IMR-90 (cell line): ENCODE measurements at regions not wholly inside any gene's neighbourhood (a gene's known extent, or its start where the extent isn't known, plus 50 kb on each side); places are given as distances from the start of the nearest gene placed in this dataset.

Experiments
- ATAC-seq: fragments of 200-7000 bp; cut with Tn5 transposase; 2 replicates; pipeline ENCODE4 v1.9.1; 2020; ENCODE audit warnings: low read depth, mild to moderate bottlenecking, moderate library complexity
- BruUV-seq: library from RNA; stranded (reverse); fragments of 400-500 nt; replicated peaks from 2 replicates; lab custom pipeline; 2021; lab: Mats Ljungman, UMichigan
- CTCF ChIA-PET: fragments of 300-600 bp; formaldehyde crosslinking; extraction: SDS; loops from one replicate; lab custom pipeline; 2021; ENCODE audit warnings: antibody characterized with exemption; lab: Yijun Ruan, JAX
- POLR2A ChIA-PET: fragments of 300-600 bp; sonication (Branson Sonifier 250); formaldehyde crosslinking; loops from one replicate; lab custom pipeline; 2022; ENCODE audit warnings: antibody characterized with exemption; ENCODE audit not compliant: unreplicated experiment; lab: Charles Lee
- DNase-seq: peaks from one replicate; pipeline ENCODE4 v3.0.0; 2013
- H2AFZ ChIP-seq: replicated peaks from 2 replicates; pipeline ENCODE3; 2013; ENCODE audit warnings: low read length, mild to moderate bottlenecking; ENCODE audit not compliant: poor library complexity
- H2AK5ac ChIP-seq: 2 replicates; pipeline ENCODE4 v1.6.1; 2013; ENCODE audit warnings: low read depth, low read length, inconsistent platforms
- H2AK9ac ChIP-seq: replicated peaks from 2 replicates; pipeline ENCODE3; 2013; ENCODE audit warnings: mild to moderate bottlenecking, low read depth, low read length, moderate library complexity; ENCODE audit not compliant: poor library complexity
- H2BK120ac ChIP-seq: 2 replicates; pipeline ENCODE4 v1.6.1; 2013; ENCODE audit warnings: low read depth, low read length, inconsistent platforms
- H2BK15ac ChIP-seq: 3 replicates; pipeline ENCODE4 v1.6.1; 2013; ENCODE audit warnings: low read depth, low read length, inconsistent platforms
- H2BK20ac ChIP-seq: 2 replicates; pipeline ENCODE4 v1.6.1; 2013; ENCODE audit warnings: low read depth, mild to moderate bottlenecking, inconsistent platforms, low read length, moderate library complexity
- H2BK5ac ChIP-seq: 2 replicates; pipeline ENCODE4 v1.6.1; 2013; ENCODE audit warnings: mild to moderate bottlenecking, low read depth, low read length, inconsistent platforms; ENCODE audit not compliant: poor library complexity, severe bottlenecking
- H3K14ac ChIP-seq: replicated peaks from 2 replicates; pipeline ENCODE4 v1.6.1; 2013; ENCODE audit warnings: low read depth, low read length, inconsistent platforms
- H3K18ac ChIP-seq: 2 replicates; pipeline ENCODE4 v1.6.1; 2013; ENCODE audit warnings: low read depth, low read length, control low read depth
- H3K23ac ChIP-seq: 2 replicates; pipeline ENCODE4 v1.6.1; 2013; ENCODE audit warnings: low read depth, low read length, inconsistent platforms
- H3K27ac ChIP-seq: 2 replicates; pipeline ENCODE4 v1.5.1; 2013; ENCODE audit warnings: mild to moderate bottlenecking, control low read depth, low read length; ENCODE audit not compliant: insufficient read depth
- H3K27me3 ChIP-seq: 2 replicates; pipeline ENCODE4 v1.6.1; 2013; ENCODE audit warnings: low read length; ENCODE audit not compliant: control insufficient read depth, insufficient read depth
- H3K36me3 ChIP-seq: 2 replicates; pipeline ENCODE4 v1.6.1; 2013; ENCODE audit warnings: low read length, mixed read lengths; ENCODE audit not compliant: control insufficient read depth, insufficient read depth
- H3K4ac ChIP-seq: 2 replicates; pipeline ENCODE4 v1.6.1; 2013; ENCODE audit warnings: low read depth, low read length, inconsistent platforms
- H3K4me1 ChIP-seq: 2 replicates; pipeline ENCODE4 v1.6.1; 2013; ENCODE audit warnings: low read length, mixed read lengths; ENCODE audit not compliant: control insufficient read depth, insufficient read depth
- H3K4me2 ChIP-seq: 2 replicates; pipeline ENCODE4 v1.6.1; 2013; ENCODE audit warnings: low read depth, mild to moderate bottlenecking, control low read depth, low read length, moderate library complexity
- H3K4me3 ChIP-seq: 2 replicates; pipeline ENCODE4 v1.5.1; 2013; ENCODE audit warnings: low read depth, mild to moderate bottlenecking, control low read depth, low read length, moderate library complexity; ENCODE audit not compliant: insufficient read depth
- H3K56ac ChIP-seq: 2 replicates; pipeline ENCODE4 v1.6.1; 2013; ENCODE audit warnings: low read length, inconsistent platforms; ENCODE audit not compliant: insufficient read depth; ENCODE audit errors: extremely low read depth
- H3K79me1 ChIP-seq, 2 experiments: 2 replicates each; pipeline ENCODE4 v1.6.1; 2013; ENCODE audit warnings: low read length in 2 of 2, inconsistent platforms in 1 of 2, low read depth in 1 of 2
- H3K9ac ChIP-seq: 2 replicates; pipeline ENCODE4 v1.6.1; 2013; ENCODE audit warnings: low read depth, low read length, control low read depth
- H3K9me1 ChIP-seq: 2 replicates; pipeline ENCODE4 v1.6.1; 2013; ENCODE audit warnings: low read length, inconsistent platforms; ENCODE audit not compliant: insufficient read depth
- H3K9me3 ChIP-seq: 2 replicates; pipeline ENCODE4 v1.6.1; 2013; ENCODE audit warnings: low read length; ENCODE audit not compliant: control insufficient read depth, insufficient read depth
- H4K20me1 ChIP-seq: 2 replicates; pipeline ENCODE4 v1.6.1; 2013; ENCODE audit warnings: low read length, inconsistent platforms; ENCODE audit not compliant: insufficient read depth
- H4K5ac ChIP-seq: 2 replicates; pipeline ENCODE4 v1.6.1; 2013; ENCODE audit warnings: mild to moderate bottlenecking, low read depth, low read length, control low read depth
- H4K8ac ChIP-seq, 2 experiments: 2 replicates each; pipeline ENCODE4 v1.6.1; 2013; ENCODE audit warnings: low read depth in 2 of 2, low read length in 2 of 2, control low read depth in 1 of 2, inconsistent platforms in 1 of 2
- H4K91ac ChIP-seq: 2 replicates; pipeline ENCODE4 v1.6.1; 2013; ENCODE audit warnings: low read depth, low read length, inconsistent platforms; ENCODE audit not compliant: insufficient read depth
- BHLHE40 ChIP-seq: fragments of 150-350 bp; IDR thresholded peaks from 2 replicates; pipeline ENCODE4 v1.6.1; 2016; ENCODE audit warnings: mild to moderate bottlenecking, low read depth, low read length
- CHD1 ChIP-seq: IDR thresholded peaks from 2 replicates; pipeline ENCODE4 v1.6.1; 2012; ENCODE audit warnings: low read depth, low read length, improper control_type of control experiment
- ELK1 ChIP-seq: fragments of 150-350 bp; IDR thresholded peaks from 2 replicates; pipeline ENCODE4 v1.6.1; 2016; ENCODE audit warnings: low read depth, mild to moderate bottlenecking, low read length, moderate library complexity, borderline replicate concordance
- MAFK ChIP-seq: IDR thresholded peaks from 2 replicates; pipeline ENCODE4 v1.6.1; 2012; ENCODE audit warnings: low read depth, low read length, improper control_type of control experiment
- MAZ ChIP-seq: IDR thresholded peaks from 2 replicates; pipeline ENCODE4 v1.6.1; 2012; ENCODE audit warnings: low read depth, mild to moderate bottlenecking, low read length, improper control_type of control experiment, moderate library complexity, borderline replicate concordance
- MXI1 ChIP-seq: IDR thresholded peaks from 2 replicates; pipeline ENCODE4 v1.6.1; 2012; ENCODE audit warnings: low read depth, mild to moderate bottlenecking, low read length, moderate library complexity, borderline replicate concordance
- WGBS, 2 experiments: methylation state at CpG; one replicate each; pipeline versions ENCODE4 v1.1.5 to v1.1.7; 2013; ENCODE audit warnings: missing lambda C conversion rate in 2 of 2; ENCODE audit not compliant: insufficient read length in 1 of 2; ENCODE audit errors: extremely low coverage in 2 of 2; 5-methylcytosine and 5-hydroxymethylcytosine counted together
- dilution Hi-C: fragments of 300-500 bp; cut with HindIII; formaldehyde crosslinking; loops from one replicate; pipeline ENCODE4 v1.14.3; 2018; ENCODE audit warnings: low sequenced_read_pairs; ENCODE audit not compliant: unreplicated experiment
- in situ Hi-C: fragments of 300-500 bp; cut with MboI; formaldehyde crosslinking; loops from 3 replicates; pipeline ENCODE4 v1.14.3; 2019; ENCODE audit warnings: low sequenced_read_pairs, inconsistent platforms, mixed read lengths
- intact Hi-C: fragments of 100-400 bp; cut with micrococcal nuclease; formaldehyde crosslinking; loops from 2 replicates; pipeline ENCODE4 v1.10.0; 2022

GRCh38 chr3:59527493-59527892 is 477.7 kb upstream of the CFAP20DC start:
- Histone ChIP-seq H3K4me3 (no peak overlapping the region), H2AK9ac (no peak overlapping the region), H3K36me3 (no peaks in the 10 kb centered on the region), H3K18ac (no peak overlapping the region), H4K5ac (no peak overlapping the region), H2BK20ac (no peak overlapping the region), H3K27me3 (no peaks in the 10 kb centered on the region), H3K23ac (no peak overlapping the region), H3K9me1 (no peaks in the 10 kb centered on the region), H2BK120ac (no peak overlapping the region), H3K9me3 (no peaks in the 10 kb centered on the region), H2AK5ac (no peak overlapping the region), H2BK5ac (no peak overlapping the region), H4K20me1 (no peaks in the 10 kb centered on the region), H3K14ac (no peak overlapping the region), H3K4me1 (no peaks in the 10 kb centered on the region), H2BK15ac (no peak overlapping the region), H4K8ac (no peak overlapping the region), H3K4me2 (no peak overlapping the region), H2AFZ (no peak overlapping the region), H3K4ac (no peak overlapping the region), H4K91ac (no peak overlapping the region), H3K56ac (no peak overlapping the region), H3K9ac (no peak overlapping the region), H3K27ac (no peak overlapping the region), H3K79me1 (no peaks in the 10 kb centered on the region)
- ATAC-seq (no peak), DNase-seq (no peak)
- intact Hi-C loops, result no loop called here
- in situ Hi-C loops, result no loop called here
- POLR2A ChIA-PET, result no interaction called here
- no TSS peak for BruUV-seq
- CTCF ChIA-PET, result no interaction called here
- WGBS, 2 experiments, result no CpG with 5 or more reads among the region's 3 CpGs
- dilution Hi-C loops, result no loop called here
- TF ChIP-seq MXI1 (no peak), MAFK (no peak), MAZ (no peak), ELK1 (no peak), CHD1 (no peak), BHLHE40 (no peak)
